SU-DHL-6 (cell line): ENCODE measurements at regions not wholly inside any gene's neighbourhood (a gene's known extent, or its start where the extent isn't known, plus 50 kb on each side); places are given as distances from the start of the nearest gene placed in this dataset.

Source experiments
- H2AFZ ChIP-seq: fragments of 200-600 bp; sonication (generic); 2 replicates; pipeline ENCODE4 v1.6.1; 2014; ENCODE audit warnings: low read depth, mild to moderate bottlenecking, moderate library complexity, mixed read lengths, antibody characterized with exemption, low read length; ENCODE audit not compliant: severe bottlenecking
- H3F3A ChIP-seq: fragments of 200-600 bp; shearing (Covaris generic); 2 replicates; pipeline ENCODE4 v1.6.0; 2016; ENCODE audit warnings: antibody characterized with exemption, mild to moderate bottlenecking; ENCODE audit not compliant: insufficient read depth
- H3K27ac ChIP-seq: fragments of 200-600 bp; sonication (generic); 2 replicates; pipeline ENCODE4 v1.5.1; 2016; ENCODE audit warnings: low read depth, mild to moderate bottlenecking, low read length, moderate library complexity, mixed read lengths
- H3K27me3 ChIP-seq: fragments of 200-600 bp; sonication (generic), shearing (Covaris generic); 2 replicates; pipeline ENCODE4 v1.6.0; 2014; ENCODE audit warnings: mild to moderate bottlenecking, low read length
- H3K36me3 ChIP-seq: fragments of 200-600 bp; sonication (generic); 2 replicates; pipeline ENCODE4 v1.6.1; 2014; ENCODE audit warnings: mild to moderate bottlenecking, low read length, mixed read lengths
- H3K4me2 ChIP-seq: fragments of 300-600, 200-600 bp; shearing (Covaris generic), sonication (generic); 2 replicates; pipeline ENCODE4 v1.6.0; 2014; ENCODE audit warnings: low read length, low read depth, mild to moderate bottlenecking; ENCODE audit not compliant: poor library complexity, severe bottlenecking
- H3K4me3 ChIP-seq: fragments of 200-600 bp; sonication (generic); 2 replicates; pipeline ENCODE4 v1.5.1; 2014; ENCODE audit warnings: antibody characterized with exemption, low read length, mild to moderate bottlenecking, mixed read lengths; ENCODE audit not compliant: insufficient read depth, poor library complexity, severe bottlenecking
- H3K79me2 ChIP-seq: fragments of 200-600 bp; sonication (generic); 2 replicates; pipeline ENCODE4 v1.6.1; 2014; ENCODE audit warnings: mild to moderate bottlenecking, low read length, moderate library complexity; ENCODE audit not compliant: insufficient read depth
- H3K9ac ChIP-seq: fragments of 200-600 bp; sonication (generic); 2 replicates; pipeline ENCODE4 v1.7.0; 2014; ENCODE audit warnings: mild to moderate bottlenecking, low read length
- H3K9me2 ChIP-seq: fragments of 200-600 bp; sonication (generic); replicated peaks from 2 replicates; pipeline ENCODE4 v1.6.1; 2014; ENCODE audit warnings: low read length; ENCODE audit not compliant: insufficient read depth
- H3K9me3 ChIP-seq: fragments of 200-600 bp; sonication (generic); 2 replicates; pipeline ENCODE4 v1.6.1; 2014; ENCODE audit warnings: low read length, mixed read lengths; ENCODE audit not compliant: insufficient read depth
- H4K20me1 ChIP-seq: fragments of 200-600 bp; sonication (generic); 2 replicates; pipeline ENCODE4 v1.6.1; 2014; ENCODE audit warnings: low read depth, mild to moderate bottlenecking, antibody characterized with exemption, low read length, moderate library complexity, mixed read lengths
- CTCF ChIP-seq: fragments of 200-600 bp; sonication (generic); IDR thresholded peaks from one replicate; pipeline ENCODE4 v1.5.1; 2017; ENCODE audit warnings: antibody characterized with exemption, mild to moderate bottlenecking, low read length, moderate library complexity; ENCODE audit not compliant: insufficient read depth, poor library complexity, severe bottlenecking
- EZH2phosphoT487 ChIP-seq: fragments of 200-600 bp; sonication (generic), shearing (Covaris generic); conservative IDR thresholded peaks from 2 replicates; pipeline ENCODE4 v1.6.1; 2018; ENCODE audit warnings: mild to moderate bottlenecking, antibody characterized with exemption, low read length, moderate library complexity, mixed read lengths

DNA sequence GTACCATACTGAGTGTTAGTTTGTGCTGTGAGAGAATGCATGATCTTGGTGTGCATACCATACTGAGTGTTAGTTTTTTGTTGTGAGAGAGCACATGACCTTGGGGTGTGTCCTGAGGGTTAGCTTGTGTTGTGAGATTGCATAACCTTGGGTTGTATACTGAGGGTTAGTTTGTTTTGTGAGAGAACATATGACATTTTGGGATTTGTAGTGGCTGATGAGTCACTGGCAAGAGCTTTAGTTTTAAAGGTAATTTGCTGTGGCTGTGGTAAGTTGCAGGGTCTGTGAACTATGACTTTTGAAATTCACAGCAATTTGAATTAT is 1068.3 kb upstream of the EDIL3 start:
- TF ChIP-seq EZH2phosphoT487 (no peak), CTCF (no peak)
- H3K27ac ChIP-seq = no peak overlapping the region
- H4K20me1 ChIP-seq = no peaks in the 10 kb centered on the region
- no peak overlapping the region for H2AFZ ChIP-seq
- H3K4me2 ChIP-seq = no peak overlapping the region
- no peaks in the 10 kb centered on the region for H3K36me3 ChIP-seq
- H3K9me2 ChIP-seq = no peaks in the 10 kb centered on the region
- H3K9me3 ChIP-seq = no peaks in the 10 kb centered on the region
- H3K4me3 ChIP-seq = no peak overlapping the region
- H3F3A ChIP-seq = no peaks in the 10 kb centered on the region
- no peaks in the 10 kb centered on the region for H3K79me2 ChIP-seq
- H3K9ac ChIP-seq = no peak overlapping the region
- H3K27me3 ChIP-seq = no peaks in the 10 kb centered on the region

DNA sequence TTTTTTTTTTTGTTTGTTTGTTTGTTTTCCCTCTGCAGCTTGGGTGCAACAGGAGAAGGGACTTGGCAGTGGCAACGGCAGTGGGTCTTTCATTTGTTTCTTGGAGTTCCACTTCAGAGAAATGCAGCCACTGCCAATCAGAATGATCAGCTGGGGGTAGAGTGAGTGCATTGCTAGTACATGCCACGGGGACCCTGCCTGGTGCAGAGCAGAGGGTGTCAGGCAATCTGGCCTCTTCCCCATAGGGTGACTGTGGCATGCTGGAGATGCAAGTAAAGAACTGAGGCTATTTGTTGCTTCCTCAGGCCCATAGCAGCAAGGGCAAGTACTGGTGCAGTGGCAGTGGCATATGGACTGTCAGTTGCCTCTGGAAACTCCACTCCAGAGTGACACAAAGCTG is 1073.6 kb upstream of the EDIL3 start:
- H3K27me3 ChIP-seq = no peaks in the 10 kb centered on the region
- H3K9me3 ChIP-seq = no peaks in the 10 kb centered on the region
- H3K79me2 ChIP-seq = no peaks in the 10 kb centered on the region
- no peak overlapping the region for H3K4me2 ChIP-seq
- no peak overlapping the region for H2AFZ ChIP-seq
- no peaks in the 10 kb centered on the region for H3K36me3 ChIP-seq
- H3K27ac ChIP-seq = no peak overlapping the region
- no peak overlapping the region for H3K9ac ChIP-seq
- TF ChIP-seq EZH2phosphoT487 (no peak), CTCF (no peak)
- no peaks in the 10 kb centered on the region for H3F3A ChIP-seq
- no peaks in the 10 kb centered on the region for H4K20me1 ChIP-seq
- H3K4me3 ChIP-seq = no peak overlapping the region
- no peaks in the 10 kb centered on the region for H3K9me2 ChIP-seq

DNA sequence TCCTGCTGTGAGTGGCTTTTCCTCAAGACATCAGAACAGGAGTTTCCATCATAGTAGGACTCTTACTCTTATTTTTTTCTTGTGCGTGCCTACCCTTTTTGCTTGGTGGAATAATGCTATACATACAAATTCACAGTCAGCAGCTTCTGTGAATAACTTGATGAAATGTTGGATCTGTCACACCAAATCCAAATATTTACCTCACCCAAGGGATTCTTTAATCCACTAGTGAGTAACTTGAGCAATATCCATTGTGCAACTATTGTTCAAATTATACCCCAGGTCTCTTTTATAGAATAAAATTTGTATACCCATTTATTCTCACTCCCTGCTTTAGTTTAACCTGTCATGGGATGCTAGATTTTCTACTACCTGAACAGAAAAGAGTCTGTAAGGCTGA is 1078.3 kb upstream of the EDIL3 start:
- Histone ChIP-seq H3K9me2 (no peaks in the 10 kb centered on the region), H2AFZ (no peak overlapping the region), H3K9me3 (no peaks in the 10 kb centered on the region), H3K27ac (no peak overlapping the region), H3K4me3 (no peak overlapping the region), H3K79me2 (no peaks in the 10 kb centered on the region), H3K4me2 (no peak overlapping the region), H3K27me3 (no peaks in the 10 kb centered on the region), H3K9ac (no peak overlapping the region), H3F3A (no peaks in the 10 kb centered on the region), H4K20me1 (no peaks in the 10 kb centered on the region), H3K36me3 (no peaks in the 10 kb centered on the region)
- TF ChIP-seq CTCF (no peak), EZH2phosphoT487 (no peak)

GRCh38 chr5:85466423-85466822 is 1081.7 kb upstream of the EDIL3 start:
- Histone ChIP-seq H4K20me1 (no peaks in the 10 kb centered on the region), H3K9ac (no peak overlapping the region), H3K4me3 (no peak overlapping the region), H3K27me3 (no peaks in the 10 kb centered on the region), H3K9me3 (no peaks in the 10 kb centered on the region), H3F3A (no peaks in the 10 kb centered on the region), H3K9me2 (no peaks in the 10 kb centered on the region), H3K79me2 (no peaks in the 10 kb centered on the region), H3K27ac (no peak overlapping the region), H3K4me2 (no peak overlapping the region), H2AFZ (no peak overlapping the region), H3K36me3 (no peaks in the 10 kb centered on the region)
- no peak for TF ChIP-seq CTCF
- no peak for TF ChIP-seq EZH2phosphoT487
